Choroid plexus epithelial cell (primary cell): ENCODE measurements at regions not wholly inside any gene's neighbourhood (a gene's known extent, or its start where the extent isn't known, plus 50 kb on each side); places are given as distances from the start of the nearest gene placed in this dataset.

Source experiments
- DNase-seq: peaks from one replicate; pipeline ENCODE4 v3.0.0-alpha.2; 2010; ENCODE audit warnings: low read depth
- H3K4me3 ChIP-seq: 2 replicates; pipeline ENCODE4 v1.5.1; 2011; ENCODE audit warnings: low read depth, mild to moderate bottlenecking, control low read depth, low read length, moderate library complexity
- CTCF ChIP-seq: conservative IDR thresholded peaks from 2 replicates; pipeline ENCODE4 v1.5.1; 2011; ENCODE audit warnings: low read depth, mild to moderate bottlenecking, control low read depth, inconsistent platforms, low read length, moderate library complexity

GRCh38 chr11:134795017-134795416, 383.0 kb upstream of the B3GAT1 start:
- H3K4me3 ChIP-seq = no peak overlapping the region
- no peak for TF ChIP-seq CTCF
- no peak for DNase-seq

GRCh38 chr11:134794192-134794591, 382.1 kb upstream of the B3GAT1 start:
- no peak for TF ChIP-seq CTCF
- H3K4me3 ChIP-seq = no peak overlapping the region
- DNase-seq = no peak

- no peak for TF ChIP-seq CTCF
- DNase-seq = no peak
These were observed 380.6 kb upstream of the B3GAT1 start for GRCh38 chr11:134792677-134793076.

GRCh38 chr11:134792044-134792443, 380.0 kb upstream of the B3GAT1 start:
- no peak for DNase-seq
- TF ChIP-seq CTCF = no peak
- H3K4me3 ChIP-seq = no peak overlapping the region

More at GRCh38 chr11:134792677-134793076, 380.6 kb upstream of the B3GAT1 start:
- no peak overlapping the region for H3K4me3 ChIP-seq

- no peak for TF ChIP-seq CTCF
- no peak overlapping the region for H3K4me3 ChIP-seq
- DNase-seq = no peak
These were observed 379.1 kb upstream of the B3GAT1 start for GRCh38 chr11:134791102-134791501.

GRCh38 chr11:134789104-134789503, 377.1 kb upstream of the B3GAT1 start:
- H3K4me3 ChIP-seq = no peak overlapping the region
- no peak for DNase-seq
- no peak for TF ChIP-seq CTCF

GRCh38 chr11:134786636-134787035, 374.6 kb upstream of the B3GAT1 start:
- DNase-seq = no peak
- TF ChIP-seq CTCF = no peak
- no peak overlapping the region for H3K4me3 ChIP-seq
